AG09319 (cell line): ENCODE measurements at regions not wholly inside any gene's neighbourhood (a gene's known extent, or its start where the extent isn't known, plus 50 kb on each side); places are given as distances from the start of the nearest gene placed in this dataset.

Source experiments
- DNase-seq: peaks from one replicate; pipeline ENCODE4 v3.0.0-alpha.2; 2010; ENCODE audit warnings: low read depth; ENCODE audit errors: extremely low read depth
- TF ChIP-seq, protein P1 (sequence below): IDR thresholded peaks from 2 replicates; pipeline ENCODE4 v1.5.1; 2011; ENCODE audit warnings: low read depth, mild to moderate bottlenecking, inconsistent platforms, low read length, moderate library complexity

DNA sequence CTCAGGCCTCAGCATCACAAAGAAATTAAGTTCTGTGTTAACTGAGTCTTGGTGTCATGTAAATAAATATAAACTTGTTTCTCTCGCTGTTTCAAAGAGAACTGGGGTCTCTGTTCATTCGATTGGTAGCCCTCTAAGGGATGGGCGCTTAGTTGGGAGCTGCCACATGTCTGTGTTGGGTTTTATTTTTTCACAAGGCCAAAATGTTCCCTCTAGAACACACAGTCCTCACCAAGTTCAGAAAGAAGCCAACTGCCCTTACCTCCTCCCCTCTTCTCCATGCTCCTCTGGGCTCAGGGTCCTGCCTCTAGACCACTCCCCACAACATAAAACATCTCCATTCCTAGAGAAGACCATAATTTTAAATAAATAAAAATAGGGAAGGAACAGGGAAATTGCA, 490.9 kb downstream of the TNS1 start:
- no peak for DNase-seq
- TF ChIP-seq, protein P1, sequence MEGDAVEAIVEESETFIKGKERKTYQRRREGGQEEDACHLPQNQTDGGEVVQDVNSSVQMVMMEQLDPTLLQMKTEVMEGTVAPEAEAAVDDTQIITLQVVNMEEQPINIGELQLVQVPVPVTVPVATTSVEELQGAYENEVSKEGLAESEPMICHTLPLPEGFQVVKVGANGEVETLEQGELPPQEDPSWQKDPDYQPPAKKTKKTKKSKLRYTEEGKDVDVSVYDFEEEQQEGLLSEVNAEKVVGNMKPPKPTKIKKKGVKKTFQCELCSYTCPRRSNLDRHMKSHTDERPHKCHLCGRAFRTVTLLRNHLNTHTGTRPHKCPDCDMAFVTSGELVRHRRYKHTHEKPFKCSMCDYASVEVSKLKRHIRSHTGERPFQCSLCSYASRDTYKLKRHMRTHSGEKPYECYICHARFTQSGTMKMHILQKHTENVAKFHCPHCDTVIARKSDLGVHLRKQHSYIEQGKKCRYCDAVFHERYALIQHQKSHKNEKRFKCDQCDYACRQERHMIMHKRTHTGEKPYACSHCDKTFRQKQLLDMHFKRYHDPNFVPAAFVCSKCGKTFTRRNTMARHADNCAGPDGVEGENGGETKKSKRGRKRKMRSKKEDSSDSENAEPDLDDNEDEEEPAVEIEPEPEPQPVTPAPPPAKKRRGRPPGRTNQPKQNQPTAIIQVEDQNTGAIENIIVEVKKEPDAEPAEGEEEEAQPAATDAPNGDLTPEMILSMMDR = no peak

DNA sequence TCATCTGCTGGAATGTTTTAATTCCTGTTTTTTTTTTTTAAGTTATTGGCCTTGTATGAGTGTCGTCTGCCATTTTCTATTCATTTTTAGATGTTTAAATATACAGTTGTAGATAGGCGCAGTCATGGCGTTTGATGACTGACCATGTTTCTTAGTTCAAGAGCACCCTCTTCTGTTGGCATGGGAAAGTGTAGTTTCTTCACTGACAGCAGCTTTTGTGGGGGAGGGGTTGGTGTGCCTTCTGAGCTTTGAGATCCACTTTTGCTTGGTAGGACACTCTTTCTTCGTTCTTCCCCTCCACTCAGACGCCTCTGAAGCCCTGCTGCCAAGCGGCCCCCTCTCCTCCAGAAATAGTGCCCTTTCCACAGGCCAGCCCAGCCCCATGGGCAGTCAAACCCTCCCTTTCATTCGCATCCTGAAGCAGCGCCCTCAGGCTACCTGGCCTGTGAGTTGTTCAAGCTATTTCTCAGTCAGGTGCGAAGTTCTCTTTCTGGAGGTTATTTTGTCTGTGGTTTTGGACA, 492.0 kb downstream of the TNS1 start:
- TF ChIP-seq, protein P1 = peak; percentile 73
- DNase-seq = peak; percentile 72

- TF ChIP-seq, protein P1 = no peak
- no peak for DNase-seq
These were observed 497.5 kb downstream of the TNS1 start for GRCh38 chr2:217505303-217505702.

DNA sequence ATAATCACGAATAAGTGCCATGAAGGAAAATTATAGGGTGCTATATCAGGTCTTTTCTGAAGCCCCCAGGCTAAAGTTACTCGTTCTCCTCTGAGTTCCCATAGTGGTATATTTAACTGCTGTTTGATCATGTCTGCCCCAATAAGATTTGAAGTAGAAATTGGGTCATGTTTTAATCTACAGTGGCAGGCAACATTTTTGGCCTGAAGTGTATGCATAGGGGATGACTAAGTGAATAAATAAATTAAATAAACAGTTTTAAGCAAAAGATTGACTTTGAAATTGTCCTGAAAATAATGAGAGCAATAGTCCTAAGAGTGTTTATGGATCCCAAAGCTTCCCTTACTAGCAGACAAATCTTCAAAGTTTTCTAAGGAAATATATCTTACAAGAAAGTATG, 500.9 kb downstream of the TNS1 start:
- no peak for DNase-seq
- TF ChIP-seq, protein P1 = no peak

GRCh38 chr2:217497843-217498377, 504.9 kb downstream of the TNS1 start:
- TF ChIP-seq, protein P1 = no peak
- DNase-seq = no peak

DNA sequence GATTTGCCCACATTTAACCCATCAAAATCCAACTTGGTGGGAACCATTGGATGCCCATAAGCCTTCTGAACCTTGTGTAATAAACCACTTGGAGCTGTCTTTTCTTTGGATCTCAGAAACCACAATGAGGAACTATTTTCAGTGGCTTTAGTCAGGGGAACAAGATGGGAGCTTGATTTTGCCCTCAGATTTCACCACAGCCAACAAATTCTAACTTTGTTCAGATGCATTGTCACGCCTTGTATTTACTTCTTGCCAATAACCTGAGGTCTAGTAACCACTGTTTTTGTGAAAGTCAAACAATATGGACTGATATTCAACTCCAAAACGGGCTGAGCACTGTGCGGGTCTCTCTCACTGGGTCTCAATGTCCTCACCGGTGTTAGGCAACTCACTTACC, 508.2 kb downstream of the TNS1 start:
- DNase-seq = no peak
- TF ChIP-seq, protein P1 = no peak

DNA sequence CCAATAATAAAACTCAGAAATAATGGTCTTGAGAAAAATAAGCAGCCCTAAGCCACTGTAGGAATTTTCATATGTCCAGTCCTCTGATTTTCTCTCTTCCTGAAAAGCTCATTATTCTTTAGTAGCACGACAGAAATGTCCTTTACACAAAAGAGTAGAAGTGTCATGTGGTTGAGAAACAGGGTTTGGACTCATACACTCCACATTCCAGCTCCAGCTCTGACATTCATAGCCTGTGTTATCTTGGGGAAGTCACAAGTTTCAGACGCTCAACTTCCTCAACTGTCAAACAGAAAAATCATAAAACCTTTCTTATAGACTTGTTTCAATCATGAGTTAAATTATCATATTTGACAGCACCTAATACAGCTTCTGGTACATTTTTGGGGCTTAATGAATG, 511.5 kb downstream of the TNS1 start:
- TF ChIP-seq, protein P1 = no peak

More for the DNA sequence above, 511.5 kb downstream of the TNS1 start:
- DNase-seq = no peak
